Brain microvascular endothelial cell (primary cell): ENCODE measurements at regions not wholly inside any gene's neighbourhood (a gene's known extent, or its start where the extent isn't known, plus 50 kb on each side); places are given as distances from the start of the nearest gene placed in this dataset.

Experiments
- DNase-seq: peaks from one replicate; pipeline ENCODE4 v3.0.0-alpha.2; 2020
- H3K27ac ChIP-seq: fragments of 250-450 bp; sonication (Bioruptor Pico); 2 replicates; pipeline ENCODE4 v1.5.1; 2020; ENCODE audit warnings: mild to moderate bottlenecking, moderate library complexity
- H3K27me3 ChIP-seq: fragments of 250-450 bp; sonication (Bioruptor Pico); replicated peaks from 2 replicates; pipeline ENCODE4 v1.5.1; 2020; ENCODE audit warnings: mild to moderate bottlenecking
- H3K36me3 ChIP-seq: fragments of 250-450 bp; sonication (Bioruptor Pico); replicated peaks from 2 replicates; pipeline ENCODE4 v1.5.1; 2020; ENCODE audit warnings: mild to moderate bottlenecking
- H3K4me3 ChIP-seq: 2 replicates; pipeline ENCODE4 v1.5.1; 2011; ENCODE audit warnings: low read depth, mild to moderate bottlenecking, control low read depth, low read length, moderate library complexity
- in situ Hi-C: cut with HindIII; loops from 2 replicates; pipeline ENCODE4 v1.10.0; 2017; ENCODE audit warnings: low sequenced_read_pairs, low pct_ligation_motif_present
- TF ChIP-seq, protein P1 (sequence below): IDR thresholded peaks from 2 replicates; pipeline ENCODE4 v1.5.1; 2011; ENCODE audit warnings: low read depth, mild to moderate bottlenecking, moderate library complexity, low read length, control low read depth, inconsistent platforms; ENCODE audit errors: missing control alignments

DNA sequence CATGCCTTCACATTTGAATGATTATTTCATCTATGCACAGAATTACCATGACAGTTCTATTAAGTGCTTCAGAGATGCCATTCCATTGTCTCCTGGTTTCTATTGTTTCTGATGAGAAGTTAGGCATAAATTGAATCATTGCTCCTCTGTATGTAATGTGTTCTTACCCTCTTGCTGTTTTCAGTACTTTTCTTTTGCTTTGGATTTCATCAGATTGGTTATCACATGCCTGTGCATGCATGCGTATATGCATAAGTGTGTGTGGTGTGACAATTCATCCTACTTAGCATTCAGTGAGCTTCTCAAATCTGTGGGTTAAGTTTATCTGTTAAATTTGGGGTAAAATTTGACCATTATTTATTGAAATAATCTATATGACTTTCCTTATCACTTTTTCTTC, 263.3 kb upstream of the RND3 start:
- in situ Hi-C loops = no loop called here
- TF ChIP-seq, protein P1, sequence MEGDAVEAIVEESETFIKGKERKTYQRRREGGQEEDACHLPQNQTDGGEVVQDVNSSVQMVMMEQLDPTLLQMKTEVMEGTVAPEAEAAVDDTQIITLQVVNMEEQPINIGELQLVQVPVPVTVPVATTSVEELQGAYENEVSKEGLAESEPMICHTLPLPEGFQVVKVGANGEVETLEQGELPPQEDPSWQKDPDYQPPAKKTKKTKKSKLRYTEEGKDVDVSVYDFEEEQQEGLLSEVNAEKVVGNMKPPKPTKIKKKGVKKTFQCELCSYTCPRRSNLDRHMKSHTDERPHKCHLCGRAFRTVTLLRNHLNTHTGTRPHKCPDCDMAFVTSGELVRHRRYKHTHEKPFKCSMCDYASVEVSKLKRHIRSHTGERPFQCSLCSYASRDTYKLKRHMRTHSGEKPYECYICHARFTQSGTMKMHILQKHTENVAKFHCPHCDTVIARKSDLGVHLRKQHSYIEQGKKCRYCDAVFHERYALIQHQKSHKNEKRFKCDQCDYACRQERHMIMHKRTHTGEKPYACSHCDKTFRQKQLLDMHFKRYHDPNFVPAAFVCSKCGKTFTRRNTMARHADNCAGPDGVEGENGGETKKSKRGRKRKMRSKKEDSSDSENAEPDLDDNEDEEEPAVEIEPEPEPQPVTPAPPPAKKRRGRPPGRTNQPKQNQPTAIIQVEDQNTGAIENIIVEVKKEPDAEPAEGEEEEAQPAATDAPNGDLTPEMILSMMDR = no peak
- H3K4me3 ChIP-seq = no peak overlapping the region
- H3K36me3 ChIP-seq = no peaks in the 10 kb centered on the region
- no peaks in the 10 kb centered on the region for H3K27me3 ChIP-seq
- H3K27ac ChIP-seq = no peak overlapping the region
- no peak for DNase-seq

DNA sequence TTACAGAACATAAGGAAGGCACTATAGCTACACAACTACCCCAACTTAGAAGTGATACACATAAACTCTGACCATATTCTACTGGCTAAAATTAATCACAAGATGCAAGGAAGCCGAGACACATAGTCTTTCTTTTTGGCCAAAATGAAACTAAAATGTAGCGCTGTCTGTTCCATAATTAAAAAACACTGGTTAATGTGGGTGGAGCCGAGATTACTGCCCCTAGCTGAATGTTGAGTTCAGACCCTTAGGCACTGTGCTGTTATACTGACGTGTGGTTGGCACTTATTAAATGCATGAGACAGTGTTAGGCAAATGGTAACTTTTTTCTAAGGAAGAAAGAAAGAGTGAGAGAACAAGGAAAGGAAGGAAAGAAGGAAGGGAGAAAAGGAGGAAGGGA, 254.6 kb upstream of the RND3 start:
- Histone ChIP-seq H3K27ac (no peak overlapping the region), H3K27me3 (no peaks in the 10 kb centered on the region), H3K4me3 (no peak overlapping the region), H3K36me3 (no peaks in the 10 kb centered on the region)
- in situ Hi-C loops = no loop called here
- TF ChIP-seq, protein P1 = no peak
- DNase-seq = no peak

DNA sequence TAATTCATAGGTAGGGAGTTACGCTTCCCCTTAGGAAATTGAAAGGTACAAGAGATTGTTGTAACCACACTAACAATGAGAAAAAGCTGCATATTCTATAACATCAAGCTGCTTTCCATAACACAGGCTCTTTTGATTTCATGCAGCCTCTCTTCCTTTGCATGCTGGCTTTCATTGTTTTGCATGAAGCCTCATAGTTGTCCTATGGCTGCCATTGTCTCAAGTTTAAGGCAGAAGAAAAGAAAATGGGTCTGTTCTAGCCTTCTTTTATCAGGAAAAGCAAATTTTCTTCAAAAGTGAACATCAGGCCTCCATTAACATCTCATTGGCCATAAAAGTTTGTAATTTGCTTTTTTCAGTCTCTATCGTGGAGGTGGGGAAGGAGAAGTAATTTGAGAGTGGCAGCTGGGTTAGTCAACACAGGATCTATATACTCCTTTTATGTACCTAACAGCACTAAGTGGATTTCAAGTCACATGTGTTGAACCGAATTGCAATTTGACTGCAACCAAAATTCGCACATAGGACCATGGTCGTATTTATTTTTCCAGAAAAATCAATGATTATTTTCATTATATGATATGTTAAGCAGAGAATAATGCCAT, 248.5 kb upstream of the RND3 start:
- no peaks in the 10 kb centered on the region for H3K27me3 ChIP-seq
- in situ Hi-C loops = no loop called here
- H3K36me3 ChIP-seq = no peaks in the 10 kb centered on the region
- no peak overlapping the region for H3K4me3 ChIP-seq
- TF ChIP-seq, protein P1 = no peak
- no peak for DNase-seq
- H3K27ac ChIP-seq = no peak overlapping the region

DNA sequence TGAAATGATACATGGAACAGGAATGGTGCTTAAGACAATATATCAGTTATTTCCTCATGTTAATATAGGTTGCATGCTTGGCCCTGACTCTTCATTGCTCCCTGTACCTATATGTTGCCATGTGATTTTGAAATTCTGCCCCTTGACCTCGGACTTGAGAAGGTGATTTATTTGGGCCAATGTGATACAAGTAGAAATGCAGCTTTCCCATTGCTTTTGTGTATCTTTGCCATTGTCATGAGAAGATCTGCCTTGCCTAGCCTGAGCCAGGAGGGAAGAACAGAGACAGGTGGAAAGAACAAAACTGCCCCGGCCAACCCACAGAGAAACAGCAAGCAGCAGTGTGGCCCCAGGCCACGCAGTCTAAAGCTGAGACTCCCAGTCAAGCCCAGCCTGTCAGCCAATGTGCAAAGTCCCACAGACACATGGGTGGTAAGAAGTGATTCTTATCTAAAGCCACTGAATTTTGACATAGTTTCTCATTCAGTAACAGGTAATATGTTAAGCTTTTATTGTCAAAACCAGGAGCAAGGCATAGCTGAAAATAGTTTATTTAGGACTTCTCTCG, 245.7 kb upstream of the RND3 start:
- Histone ChIP-seq H3K27ac (no peak overlapping the region), H3K27me3 (no peaks in the 10 kb centered on the region), H3K36me3 (no peaks in the 10 kb centered on the region), H3K4me3 (no peak overlapping the region)
- no peak for DNase-seq
- TF ChIP-seq, protein P1 = no peak
- in situ Hi-C loops = no loop called here

DNA sequence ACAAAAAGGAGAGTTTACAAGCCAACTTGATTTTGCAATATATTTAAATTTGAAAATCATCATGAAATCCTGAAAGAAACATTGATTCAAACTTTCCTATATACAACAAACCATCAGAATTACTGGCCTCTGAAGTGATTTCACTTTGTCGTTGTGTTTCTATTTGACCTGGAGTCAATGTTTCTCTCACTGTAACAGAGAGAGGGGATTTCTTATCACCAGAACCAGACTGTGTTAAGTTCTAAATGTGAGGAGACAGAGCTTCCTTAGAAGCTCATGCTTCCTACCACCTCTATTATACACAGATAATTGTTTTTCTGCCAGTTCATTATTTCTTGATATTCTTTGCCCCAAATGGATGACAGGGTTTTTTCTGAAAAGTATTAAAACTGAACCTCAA, 245.0 kb upstream of the RND3 start:
- in situ Hi-C loops = no loop called here
- TF ChIP-seq, protein P1 = no peak
- no peak for DNase-seq
- H3K27ac ChIP-seq = no peak overlapping the region
- H3K36me3 ChIP-seq = no peaks in the 10 kb centered on the region
- H3K4me3 ChIP-seq = no peak overlapping the region
- H3K27me3 ChIP-seq = no peaks in the 10 kb centered on the region

DNA sequence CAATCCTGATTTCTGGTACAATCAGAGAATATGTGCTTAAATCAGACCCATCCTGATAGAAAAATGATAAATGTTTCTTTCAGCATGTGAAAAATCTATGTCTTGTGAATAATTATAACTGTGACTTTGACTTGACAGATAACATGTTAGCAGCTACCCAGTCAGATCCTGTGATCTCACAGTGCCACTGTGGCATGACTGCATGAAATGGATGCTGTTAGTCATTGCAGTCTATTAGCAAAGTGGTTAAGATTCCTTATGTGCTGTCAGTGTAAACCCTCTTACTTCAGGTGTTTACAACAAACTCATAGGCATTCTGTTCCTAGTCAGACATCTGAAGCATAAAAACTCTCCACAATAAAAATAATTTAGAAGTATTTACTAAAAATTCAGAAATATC, 244.6 kb upstream of the RND3 start:
- TF ChIP-seq, protein P1 = no peak
- no peak overlapping the region for H3K27ac ChIP-seq
- no peaks in the 10 kb centered on the region for H3K27me3 ChIP-seq
- in situ Hi-C loops = no loop called here
- H3K4me3 ChIP-seq = no peak overlapping the region
- H3K36me3 ChIP-seq = no peaks in the 10 kb centered on the region
- peak; percentile 47 for DNase-seq
